Neuronal stem cell (in vitro differentiated cells): ENCODE measurements at regions not wholly inside any gene's neighbourhood (a gene's known extent, or its start where the extent isn't known, plus 50 kb on each side); places are given as distances from the start of the nearest gene placed in this dataset.

Source experiments
- DNase-seq: peaks from one replicate; pipeline ENCODE4 v3.0.0-alpha.2; 2013; ENCODE audit warnings: low spot score
- H2AFZ ChIP-seq: one replicate; pipeline ENCODE4 v1.6.1; 2013; ENCODE audit warnings: mild to moderate bottlenecking, low read length, inconsistent platforms
- H2AK5ac ChIP-seq: 2 replicates; pipeline ENCODE4 v1.6.1; 2013; ENCODE audit warnings: low read depth, mild to moderate bottlenecking, inconsistent platforms, low read length, moderate library complexity, mixed read lengths
- H2BK120ac ChIP-seq: 2 replicates; pipeline ENCODE4 v1.6.1; 2013; ENCODE audit warnings: low read depth, mild to moderate bottlenecking, inconsistent platforms, low read length, moderate library complexity, mixed read lengths
- H2BK12ac ChIP-seq: one replicate; pipeline ENCODE4 v1.6.1; 2013; ENCODE audit warnings: low read length, inconsistent platforms
- H2BK15ac ChIP-seq: 2 replicates; pipeline ENCODE4 v1.6.1; 2013; ENCODE audit warnings: mild to moderate bottlenecking, low read length, inconsistent platforms, mixed read lengths
- H2BK5ac ChIP-seq: one replicate; pipeline ENCODE4 v1.6.1; 2013; ENCODE audit warnings: inconsistent platforms, mild to moderate bottlenecking, low read length, moderate library complexity
- H3K14ac ChIP-seq: one replicate; pipeline ENCODE4 v1.6.1; 2013; ENCODE audit warnings: low read length, inconsistent platforms
- H3K18ac ChIP-seq: 2 replicates; pipeline ENCODE4 v1.6.1; 2013; ENCODE audit warnings: low read length, inconsistent platforms
- H3K23ac ChIP-seq: 2 replicates; pipeline ENCODE4 v1.6.1; 2013; ENCODE audit warnings: low read depth, mild to moderate bottlenecking, mixed read lengths, low read length, inconsistent platforms; ENCODE audit not compliant: poor library complexity
- H3K27ac ChIP-seq: replicated peaks from 3 replicates; pipeline ENCODE4 v1.5.1; 2013; ENCODE audit warnings: low read length, inconsistent platforms
- H3K27me3 ChIP-seq, 3 experiments: 2 replicates each; pipeline ENCODE4 v1.6.1; 2013; ENCODE audit warnings: low read length in 3 of 3, mild to moderate bottlenecking in 2 of 3, inconsistent platforms in 1 of 3, low read depth in 1 of 3, mixed read lengths in 1 of 3, moderate library complexity in 1 of 3; ENCODE audit not compliant: control insufficient read depth in 3 of 3, insufficient read depth in 3 of 3
- H3K36me3 ChIP-seq, 2 donors: replicated peaks in 1 of 2; 2 replicates each; pipeline ENCODE4 v1.6.1; 2013; ENCODE audit warnings: low read length in 2 of 2; ENCODE audit not compliant: control insufficient read depth in 2 of 2, insufficient read depth in 2 of 2
- H3K4ac ChIP-seq: 2 replicates; pipeline ENCODE4 v1.6.1; 2013; ENCODE audit warnings: inconsistent platforms, mild to moderate bottlenecking, low read length, moderate library complexity
- H3K4me1 ChIP-seq, 2 donors: 1 replicate in 1 of 2; 2 replicates in 1 of 2; pipeline ENCODE4 v1.6.1; 2013; ENCODE audit warnings: low read length in 2 of 2, low read depth in 1 of 2; ENCODE audit not compliant: control insufficient read depth in 2 of 2, insufficient read depth in 1 of 2
- H3K4me2 ChIP-seq: one replicate; pipeline ENCODE4 v1.6.1; 2013; ENCODE audit warnings: mild to moderate bottlenecking, low read length, inconsistent platforms; ENCODE audit not compliant: insufficient read depth, poor library complexity, severe bottlenecking
- H3K4me3 ChIP-seq, 2 donors: 2 replicates each; pipeline ENCODE4 v1.5.1; 2013; ENCODE audit warnings: low read length in 2 of 2, mild to moderate bottlenecking in 2 of 2, inconsistent platforms in 1 of 2, moderate library complexity in 1 of 2
- H3K79me1 ChIP-seq: one replicate; pipeline ENCODE4 v1.6.1; 2013; ENCODE audit warnings: low read depth, mild to moderate bottlenecking, inconsistent platforms, low read length, moderate library complexity
- H3K9ac ChIP-seq: one replicate; pipeline ENCODE4 v1.6.1; 2013; ENCODE audit warnings: mild to moderate bottlenecking, low read depth, low read length, inconsistent platforms; ENCODE audit not compliant: poor library complexity
- H3K9me3 ChIP-seq, 2 donors: replicated peaks in 1 of 2; 2 replicates each; pipeline versions ENCODE3 to v1.6.1; 2013; ENCODE audit warnings: low read length in 2 of 2, mild to moderate bottlenecking in 2 of 2, inconsistent platforms in 1 of 2, low read depth in 1 of 2, mixed read lengths in 1 of 2, moderate library complexity in 1 of 2; ENCODE audit not compliant: control insufficient read depth in 2 of 2, insufficient read depth in 1 of 2
- H4K8ac ChIP-seq: one replicate; pipeline ENCODE4 v1.6.1; 2013; ENCODE audit warnings: low read depth, mild to moderate bottlenecking, inconsistent platforms, low read length, moderate library complexity
- H4K91ac ChIP-seq: one replicate; pipeline ENCODE4 v1.6.1; 2013; ENCODE audit warnings: low read length, low read depth, mild to moderate bottlenecking, inconsistent platforms; ENCODE audit not compliant: poor library complexity
- WGBS, 2 donors: extraction: QIAGEN DNeasy Blood & Tissue Kit; methylation state at CpG; one replicate each; pipeline ENCODE4 v1.1.7; 2013; ENCODE audit warnings: missing lambda C conversion rate in 2 of 2, mixed read lengths in 1 of 2; ENCODE audit not compliant: insufficient read length in 2 of 2, insufficient replicate concordance in 1 of 2; ENCODE audit errors: extremely low coverage in 2 of 2; 5-methylcytosine and 5-hydroxymethylcytosine counted together

DNA sequence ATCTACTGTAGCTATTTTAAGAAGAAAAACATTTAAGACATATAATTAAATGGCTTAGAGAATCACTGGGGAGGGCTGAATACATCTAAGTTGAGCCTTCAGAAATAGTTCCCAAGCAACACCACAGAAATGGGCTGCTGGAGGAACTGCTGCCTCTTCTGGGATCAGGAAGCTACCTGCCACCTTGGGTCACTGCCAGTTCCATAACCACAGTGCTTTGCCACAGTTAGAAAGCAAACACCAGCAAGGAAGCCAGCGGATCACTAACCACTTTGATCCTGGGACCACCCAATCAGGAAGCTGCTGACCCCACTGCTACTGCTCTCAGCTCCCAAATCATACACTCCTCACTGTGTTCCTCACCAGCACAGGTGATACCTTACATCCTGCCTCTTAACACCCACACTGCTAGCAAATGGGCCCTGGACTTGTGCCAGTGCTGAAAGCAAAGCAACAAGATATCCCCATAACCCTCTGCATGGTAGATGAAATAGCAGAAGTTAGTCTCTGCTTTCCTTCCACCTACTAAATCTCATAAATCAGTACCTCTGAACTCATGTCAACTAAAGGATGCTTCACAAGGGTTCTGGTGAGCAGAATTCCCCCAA, 346.9 kb downstream of the DEPDC1B start:
- Histone ChIP-seq H3K27me3 (no peaks in the 10 kb centered on the region), H3K14ac (no peak overlapping the region), H3K4me3 (no peak overlapping the region), H2BK120ac (no peak overlapping the region), H3K4me2 (no peak overlapping the region), H2AK5ac (no peak overlapping the region), H3K79me1 (no peaks in the 10 kb centered on the region), H3K27ac (no peak overlapping the region), H3K36me3 (no peaks in the 10 kb centered on the region), H2BK15ac (no peak overlapping the region), H4K8ac (no peak overlapping the region), H4K91ac (no peak overlapping the region), H2BK12ac (no peak overlapping the region), H3K4me1 (peaks cover 0 to 2% of the 10 kb centered on the region in 2 donors), H3K4ac (no peak overlapping the region), H3K9me3 (no peaks in the 10 kb centered on the region), H2AFZ (no peak overlapping the region), H3K23ac (no peak overlapping the region), H3K18ac (no peak overlapping the region), H3K9ac (no peak overlapping the region), H2BK5ac (no peak overlapping the region)
- no peak for DNase-seq
- no CpG with 5 or more reads among the region's 1 CpG for WGBS, 2 donors

DNA sequence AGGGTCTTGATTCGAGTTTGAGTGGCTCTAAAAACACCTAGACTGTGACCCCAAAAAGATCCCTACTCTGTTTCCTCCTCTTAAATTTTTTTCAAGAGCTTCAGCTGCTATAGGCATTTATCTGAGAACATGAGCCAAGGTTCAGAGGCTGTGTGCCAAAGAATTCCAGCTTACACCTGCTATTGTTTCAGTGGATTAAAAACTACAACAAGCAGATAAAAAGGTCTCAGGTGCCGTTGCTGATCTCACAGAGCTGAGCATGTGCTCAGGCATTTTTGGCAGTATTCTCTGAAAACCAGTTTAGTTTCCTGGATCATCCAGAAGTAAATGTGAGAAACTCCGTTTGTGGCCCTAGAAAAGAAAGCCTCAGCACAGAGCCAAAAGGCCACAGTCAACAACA, 349.2 kb downstream of the DEPDC1B start:
- Histone ChIP-seq H3K9ac (no peak overlapping the region), H3K79me1 (no peaks in the 10 kb centered on the region), H3K23ac (no peak overlapping the region), H4K91ac (no peak overlapping the region), H2AK5ac (no peak overlapping the region), H3K4ac (no peak overlapping the region), H3K9me3 (no peaks in the 10 kb centered on the region), H2BK15ac (no peak overlapping the region), H2BK120ac (no peak overlapping the region), H3K4me1 (peaks cover 0 to 2% of the 10 kb centered on the region in 2 donors), H2BK5ac (no peak overlapping the region), H3K4me2 (no peak overlapping the region), H3K27ac (no peak overlapping the region), H3K14ac (no peak overlapping the region), H3K36me3 (no peaks in the 10 kb centered on the region), H2BK12ac (no peak overlapping the region), H4K8ac (no peak overlapping the region), H3K4me3 (no peak overlapping the region), H3K18ac (no peak overlapping the region), H3K27me3 (no peaks in the 10 kb centered on the region), H2AFZ (no peak overlapping the region)
- no peak for DNase-seq
- WGBS, 2 donors = no CpG with 5 or more reads among the region's 3 CpGs

DNA sequence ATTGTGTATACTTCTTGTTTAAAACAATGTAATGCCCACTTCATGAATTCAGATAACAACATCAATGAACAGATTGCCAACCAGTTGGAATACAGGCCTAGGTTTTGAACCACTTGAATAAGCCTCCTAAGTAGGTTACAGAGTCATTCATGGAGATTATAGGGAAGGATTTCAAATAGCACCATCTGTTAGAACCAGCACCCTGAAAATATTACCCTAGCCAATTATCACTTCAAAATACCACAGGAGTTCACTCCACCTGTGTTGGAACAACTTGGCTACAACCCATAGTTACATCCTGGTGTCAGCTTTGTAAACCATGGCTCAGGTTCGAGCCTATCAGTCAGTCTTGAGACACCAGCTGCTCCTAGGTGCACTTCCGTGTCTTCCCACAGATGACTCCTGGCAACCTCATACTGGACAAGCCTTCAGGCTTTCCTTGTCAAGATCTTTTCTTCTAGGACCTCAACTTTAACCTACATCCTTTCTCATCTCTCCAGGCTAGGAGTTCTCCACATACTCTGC, 350.0 kb downstream of the DEPDC1B start:
- no CpG with 5 or more reads among the region's 2 CpGs for WGBS, 2 donors
- H3K4me1 ChIP-seq = peaks cover 0 to 2% of the 10 kb centered on the region in 2 donors
- no peaks in the 10 kb centered on the region for H3K9me3 ChIP-seq
- H3K9ac ChIP-seq = no peak overlapping the region
- H3K23ac ChIP-seq = no peak overlapping the region
- no peak overlapping the region for H3K27ac ChIP-seq
- no peak overlapping the region for H2BK12ac ChIP-seq
- no peaks in the 10 kb centered on the region for H3K27me3 ChIP-seq
- H3K79me1 ChIP-seq = no peaks in the 10 kb centered on the region
- DNase-seq = no peak
- no peak overlapping the region for H2AK5ac ChIP-seq
- H3K36me3 ChIP-seq = no peaks in the 10 kb centered on the region
- no peak overlapping the region for H4K8ac ChIP-seq
- H2BK5ac ChIP-seq = no peak overlapping the region
- no peak overlapping the region for H3K4ac ChIP-seq
- no peak overlapping the region for H3K14ac ChIP-seq
- H3K18ac ChIP-seq = no peak overlapping the region
- no peak overlapping the region for H4K91ac ChIP-seq
- H3K4me2 ChIP-seq = no peak overlapping the region
- H2BK15ac ChIP-seq = no peak overlapping the region
- H2AFZ ChIP-seq = no peak overlapping the region
- no peak overlapping the region for H2BK120ac ChIP-seq
- no peak overlapping the region for H3K4me3 ChIP-seq

DNA sequence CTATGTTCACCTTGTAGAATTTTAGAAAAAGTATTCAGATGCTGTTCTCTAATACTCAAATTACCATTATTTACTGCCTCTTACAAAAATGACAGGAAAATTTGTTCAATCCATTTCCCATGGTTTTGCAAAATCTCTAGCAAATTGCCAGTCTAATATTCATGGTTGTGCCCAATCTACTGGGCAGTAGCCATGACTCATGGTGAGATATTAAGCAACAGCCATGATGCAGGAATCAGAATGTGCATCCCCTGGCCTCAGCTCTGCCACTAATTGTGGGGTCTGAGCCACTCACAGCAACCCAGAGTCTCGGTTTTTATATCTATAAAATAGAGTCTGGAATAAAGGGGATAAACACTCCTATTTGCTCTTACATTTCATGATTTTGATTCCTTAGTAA, 353.6 kb downstream of the DEPDC1B start:
- H3K4me3 ChIP-seq = no peak overlapping the region
- H3K4me2 ChIP-seq = no peak overlapping the region
- H2BK5ac ChIP-seq = no peak overlapping the region
- no CpG with 5 or more reads among the region's 1 CpG for WGBS, 2 donors
- H3K9me3 ChIP-seq = no peaks in the 10 kb centered on the region
- H2AK5ac ChIP-seq = no peak overlapping the region
- H2AFZ ChIP-seq = no peak overlapping the region
- no peak for DNase-seq
- H3K79me1 ChIP-seq = no peaks in the 10 kb centered on the region
- H3K36me3 ChIP-seq = no peaks in the 10 kb centered on the region
- H3K23ac ChIP-seq = no peak overlapping the region
- no peak overlapping the region for H2BK12ac ChIP-seq
- H4K8ac ChIP-seq = no peak overlapping the region
- H3K4ac ChIP-seq = no peak overlapping the region
- no peak overlapping the region for H3K27ac ChIP-seq
- no peaks in the 10 kb centered on the region for H3K4me1 ChIP-seq
- H4K91ac ChIP-seq = no peak overlapping the region
- no peak overlapping the region for H2BK15ac ChIP-seq
- no peak overlapping the region for H3K9ac ChIP-seq
- no peak overlapping the region for H3K18ac ChIP-seq
- H2BK120ac ChIP-seq = no peak overlapping the region
- no peak overlapping the region for H3K14ac ChIP-seq
- no peaks in the 10 kb centered on the region for H3K27me3 ChIP-seq
